Thoracic aorta (tissue), 2 donors: ENCODE measurements at regions not wholly inside any gene's neighbourhood (a gene's known extent, or its start where the extent isn't known, plus 50 kb on each side); places are given as distances from the start of the nearest gene placed in this dataset.

ENCODE experiments used
- ATAC-seq: fragments of 150-250 bp; one replicate; pipeline ENCODE4 v1.8.0; 2017; ENCODE audit warnings: low read depth; ENCODE audit not compliant: insufficient number of reproducible peaks, low FRiP score
- DNase-seq: peaks from one replicate; pipeline ENCODE4 v3.0.0-alpha.2; 2020; ENCODE audit warnings: low spot score
- H3K27ac ChIP-seq, 2 donors: fragments of 200-600 bp; sonication (generic); 1 replicate in 1 of 2; 2 replicates in 1 of 2; pipeline ENCODE4 v1.5.1; 2016; ENCODE audit warnings: mild to moderate bottlenecking in 2 of 2, moderate library complexity in 2 of 2
- H3K27me3 ChIP-seq: fragments of 200-600 bp; sonication (generic); replicated peaks from 2 replicates; pipeline ENCODE4 v1.6.0; 2016; ENCODE audit warnings: mild to moderate bottlenecking; ENCODE audit not compliant: insufficient read depth
- H3K36me3 ChIP-seq: fragments of 200-600 bp; sonication (generic); one replicate; pipeline ENCODE4 v1.5.1; 2016
- H3K4me1 ChIP-seq, 2 donors: fragments of 200-600 bp; sonication (generic); 1 replicate in 1 of 2; 2 replicates in 1 of 2; pipeline versions ENCODE4 v1.5.1 to v1.6.0; 2016; ENCODE audit warnings: low read depth in 2 of 2, mild to moderate bottlenecking in 1 of 2; ENCODE audit not compliant: control insufficient read depth in 1 of 2
- H3K4me3 ChIP-seq: fragments of 200-600 bp; sonication (generic); 2 replicates; pipeline ENCODE4 v1.5.1; 2016; ENCODE audit warnings: mild to moderate bottlenecking
- H3K9me3 ChIP-seq: fragments of 200-600 bp; sonication (generic); 2 replicates; pipeline ENCODE4 v1.5.1; 2016
- TF ChIP-seq, protein P1 (sequence below): fragments of 200-600 bp; sonication (generic); IDR thresholded peaks from one replicate; pipeline ENCODE4 v1.5.1; 2019; ENCODE audit warnings: antibody characterized with exemption

DNA sequence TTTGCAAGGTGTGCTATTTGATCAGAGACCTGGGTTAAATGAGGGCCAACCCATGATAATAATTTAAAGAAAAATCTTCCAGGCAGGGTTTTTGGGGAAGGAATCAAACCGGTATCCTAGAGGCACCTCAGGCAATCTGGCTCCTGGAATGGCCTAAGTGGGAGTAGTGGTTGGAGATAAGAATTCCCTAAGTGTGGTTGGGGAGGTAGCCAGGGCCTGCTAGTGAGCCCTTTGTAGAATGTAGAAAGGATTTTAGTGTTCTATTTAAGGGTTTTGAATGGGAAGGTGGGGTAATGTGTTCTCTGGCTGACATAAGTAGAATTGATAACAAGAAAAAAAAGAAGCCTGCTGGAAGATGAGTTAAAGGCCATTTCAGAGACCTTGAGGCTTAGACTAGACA, 422.2 kb downstream of the XIRP2 start:
- DNase-seq (no peak), ATAC-seq (no peak)
- Histone ChIP-seq H3K4me1 (no peaks in the 10 kb centered on the region), H3K27me3 (no peaks in the 10 kb centered on the region), H3K27ac (no peak overlapping the region), H3K36me3 (no peaks in the 10 kb centered on the region), H3K4me3 (no peak overlapping the region), H3K9me3 (no peaks in the 10 kb centered on the region)
- TF ChIP-seq, protein P1, sequence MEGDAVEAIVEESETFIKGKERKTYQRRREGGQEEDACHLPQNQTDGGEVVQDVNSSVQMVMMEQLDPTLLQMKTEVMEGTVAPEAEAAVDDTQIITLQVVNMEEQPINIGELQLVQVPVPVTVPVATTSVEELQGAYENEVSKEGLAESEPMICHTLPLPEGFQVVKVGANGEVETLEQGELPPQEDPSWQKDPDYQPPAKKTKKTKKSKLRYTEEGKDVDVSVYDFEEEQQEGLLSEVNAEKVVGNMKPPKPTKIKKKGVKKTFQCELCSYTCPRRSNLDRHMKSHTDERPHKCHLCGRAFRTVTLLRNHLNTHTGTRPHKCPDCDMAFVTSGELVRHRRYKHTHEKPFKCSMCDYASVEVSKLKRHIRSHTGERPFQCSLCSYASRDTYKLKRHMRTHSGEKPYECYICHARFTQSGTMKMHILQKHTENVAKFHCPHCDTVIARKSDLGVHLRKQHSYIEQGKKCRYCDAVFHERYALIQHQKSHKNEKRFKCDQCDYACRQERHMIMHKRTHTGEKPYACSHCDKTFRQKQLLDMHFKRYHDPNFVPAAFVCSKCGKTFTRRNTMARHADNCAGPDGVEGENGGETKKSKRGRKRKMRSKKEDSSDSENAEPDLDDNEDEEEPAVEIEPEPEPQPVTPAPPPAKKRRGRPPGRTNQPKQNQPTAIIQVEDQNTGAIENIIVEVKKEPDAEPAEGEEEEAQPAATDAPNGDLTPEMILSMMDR: no peak
